ENCODE measurements at regions not wholly inside any gene's neighbourhood (a gene's known extent, or its start where the extent isn't known, plus 50 kb on each side); places are given as distances from the start of the nearest gene placed in this dataset.

DNA sequence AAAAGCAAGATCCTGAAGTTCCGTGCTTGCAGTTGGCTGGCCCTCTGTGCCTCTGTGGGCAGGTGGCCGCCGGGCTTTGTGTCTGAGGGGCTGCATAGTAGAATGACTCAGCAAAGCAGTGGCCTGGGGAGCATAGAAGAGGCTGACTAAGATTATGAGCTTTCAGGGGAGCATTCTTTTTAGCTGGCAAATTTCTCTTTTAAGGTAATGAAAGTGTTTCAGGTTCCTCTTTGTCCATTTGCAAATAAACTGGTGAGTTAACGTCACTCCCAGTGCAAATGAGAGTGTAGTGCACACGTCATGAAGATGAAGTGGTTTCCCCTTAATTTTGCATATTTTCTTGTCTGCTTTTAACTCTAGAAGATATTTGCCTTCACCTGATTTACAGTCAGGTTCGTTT is 98.6 kb downstream of the BCL2L11 start:
- Histone ChIP-seq H3K27ac (no peak overlapping the region), H3K27me3 (replicated peaks; ENCODE audit: insufficient read depth) (no peaks in the 10 kb centered on the region), H3K9me2 (ENCODE audit: insufficient read depth) (no peaks in the 10 kb centered on the region), H3K4me3 (no peak overlapping the region), H2AFZ (no peak overlapping the region), H3K4me2 (ENCODE audit: unreplicated experiment) (no peak overlapping the region), H3K36me3 (ENCODE audit: low read depth) (peaks cover 3% of the 10 kb centered on the region), H3K9me3 (ENCODE audit: low read depth) (peaks cover 5% of the 10 kb centered on the region), H3F3A (ENCODE audit: insufficient read depth) (no peaks in the 10 kb centered on the region), H3K9ac (no peak overlapping the region), H4K20me1 (ENCODE audit: insufficient read depth) (no peaks in the 10 kb centered on the region), H3K4me1 (ENCODE audit: insufficient read depth) (no peaks in the 10 kb centered on the region), H3K79me2 (ENCODE audit: insufficient read depth) (no peaks in the 10 kb centered on the region)
- in situ Hi-C loops (cut with MboI), result no loop called here
- TF ChIP-seq EZH2 (IDR thresholded peaks at IDR 0.05; ENCODE audit: insufficient read depth, poor library complexity, severe bottlenecking) (no peak), EZH2phosphoT487 (IDR thresholded peaks at IDR 0.05; ENCODE audit: insufficient read depth, low read depth) (no peak)
- WGBS, 2 experiments (ENCODE audit: low coverage in 1 of 2, low lambda C conversion rate in 2 of 2, missing lambda C conversion rate in 2 of 2), result 95% methylated on average over 6 of the region's 6 CpGs
- DNase-seq, result no peak

DNA sequence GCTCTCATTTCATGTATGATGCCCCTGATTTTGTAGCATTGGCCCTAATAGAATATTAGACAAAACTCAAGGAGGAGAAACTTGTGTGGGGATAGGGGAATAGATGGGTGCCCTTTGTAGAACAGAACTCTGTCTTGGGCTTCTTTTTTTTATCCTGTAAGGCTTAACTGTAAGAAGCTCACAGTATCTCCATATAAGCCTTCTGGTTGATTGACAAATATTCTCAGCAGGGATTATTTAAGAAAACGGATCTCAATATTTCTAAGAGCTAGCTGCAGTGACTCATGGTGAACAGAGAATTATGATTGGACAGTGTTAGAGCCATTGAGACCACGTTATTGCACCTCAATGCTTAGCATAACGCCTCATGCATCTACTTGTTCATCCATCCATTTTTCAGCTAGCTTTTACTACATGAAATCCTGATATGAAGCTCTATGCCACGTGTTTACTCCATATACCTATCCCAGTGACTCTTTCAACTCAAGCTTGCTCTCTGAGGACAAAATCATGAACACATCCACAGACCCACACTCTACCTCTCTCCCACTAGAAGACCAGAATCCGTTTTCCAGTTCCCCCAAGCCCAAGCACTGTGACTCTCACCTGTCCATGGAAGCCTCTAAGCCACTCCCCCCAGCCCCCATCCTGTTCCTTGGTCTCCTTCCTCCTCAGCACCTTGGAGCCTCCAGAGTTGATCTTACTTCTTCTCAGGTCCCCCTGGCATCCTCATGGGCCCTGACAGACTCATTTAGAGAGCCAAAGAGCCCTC is 99.2 kb downstream of the BCL2L11 start:
- no peaks in the 10 kb centered on the region for H4K20me1 ChIP-seq (ENCODE audit: insufficient read depth)
- no peaks in the 10 kb centered on the region for H3F3A ChIP-seq (ENCODE audit: insufficient read depth)
- no peaks in the 10 kb centered on the region for H3K27me3 ChIP-seq (replicated peaks; ENCODE audit: insufficient read depth)
- WGBS, 2 experiments (ENCODE audit: low coverage in 1 of 2, low lambda C conversion rate in 2 of 2, missing lambda C conversion rate in 2 of 2), result 98% methylated on average over 5 of the region's 5 CpGs
- H3K79me2 ChIP-seq (ENCODE audit: insufficient read depth), result no peaks in the 10 kb centered on the region
- H3K27ac ChIP-seq, result no peak overlapping the region
- in situ Hi-C loops (cut with MboI), result no loop called here
- H3K9me3 ChIP-seq (ENCODE audit: low read depth), result no peaks in the 10 kb centered on the region
- no peak overlapping the region for H3K4me2 ChIP-seq (ENCODE audit: unreplicated experiment)
- H3K36me3 ChIP-seq (ENCODE audit: low read depth), result no peaks in the 10 kb centered on the region
- no peak overlapping the region for H2AFZ ChIP-seq
- no peak overlapping the region for H3K4me3 ChIP-seq
- no peak overlapping the region for H3K9ac ChIP-seq
- H3K9me2 ChIP-seq (ENCODE audit: insufficient read depth), result no peaks in the 10 kb centered on the region
- TF ChIP-seq EZH2 (IDR thresholded peaks at IDR 0.05; ENCODE audit: insufficient read depth, poor library complexity, severe bottlenecking), result no peak
- TF ChIP-seq EZH2phosphoT487 (IDR thresholded peaks at IDR 0.05; ENCODE audit: insufficient read depth, low read depth), result no peak
- no peak for DNase-seq
- H3K4me1 ChIP-seq (ENCODE audit: insufficient read depth), result no peaks in the 10 kb centered on the region

DNA sequence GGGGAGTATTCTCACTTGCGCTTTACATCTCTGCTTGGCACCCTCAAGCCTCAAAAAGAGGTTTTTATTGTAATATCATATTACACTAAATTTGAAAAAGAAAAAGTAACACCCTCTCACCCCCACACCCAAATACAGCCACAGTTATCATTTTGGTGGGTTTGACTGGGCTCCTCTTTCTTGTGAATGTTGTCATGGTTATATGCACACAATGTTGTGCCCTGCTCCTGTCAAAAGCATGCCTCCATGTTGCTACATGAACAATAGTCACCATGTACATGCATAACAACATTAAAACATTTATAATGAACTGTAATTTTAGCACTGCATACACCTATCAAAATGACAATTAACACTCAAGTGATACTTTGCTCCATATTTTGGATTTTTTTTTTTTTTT is 100.2 kb downstream of the BCL2L11 start:
- Histone ChIP-seq H3K9me2 (ENCODE audit: insufficient read depth) (no peaks in the 10 kb centered on the region), H3K79me2 (ENCODE audit: insufficient read depth) (no peaks in the 10 kb centered on the region), H3K4me3 (no peak overlapping the region), H3K4me2 (ENCODE audit: unreplicated experiment) (no peak overlapping the region), H3K9ac (no peak overlapping the region), H4K20me1 (ENCODE audit: insufficient read depth) (no peaks in the 10 kb centered on the region), H3K36me3 (ENCODE audit: low read depth) (no peaks in the 10 kb centered on the region), H2AFZ (no peak overlapping the region), H3K27ac (no peak overlapping the region), H3K4me1 (ENCODE audit: insufficient read depth) (no peaks in the 10 kb centered on the region), H3F3A (ENCODE audit: insufficient read depth) (0 out of 2 replicates have a peak, but pooled peaks cover 3% of the 10 kb centered on the region), H3K9me3 (ENCODE audit: low read depth) (no peaks in the 10 kb centered on the region), H3K27me3 (replicated peaks; ENCODE audit: insufficient read depth) (no peaks in the 10 kb centered on the region)
- in situ Hi-C loops (cut with MboI), result no loop called here
- DNase-seq, result no peak
- WGBS, 2 experiments (ENCODE audit: low coverage in 1 of 2, low lambda C conversion rate in 2 of 2, missing lambda C conversion rate in 2 of 2), result 100% methylated on average over 1 of the region's 1 CpG
- TF ChIP-seq EZH2phosphoT487 (IDR thresholded peaks at IDR 0.05; ENCODE audit: insufficient read depth, low read depth) (no peak), EZH2 (IDR thresholded peaks at IDR 0.05; ENCODE audit: insufficient read depth, poor library complexity, severe bottlenecking) (no peak)

DNA sequence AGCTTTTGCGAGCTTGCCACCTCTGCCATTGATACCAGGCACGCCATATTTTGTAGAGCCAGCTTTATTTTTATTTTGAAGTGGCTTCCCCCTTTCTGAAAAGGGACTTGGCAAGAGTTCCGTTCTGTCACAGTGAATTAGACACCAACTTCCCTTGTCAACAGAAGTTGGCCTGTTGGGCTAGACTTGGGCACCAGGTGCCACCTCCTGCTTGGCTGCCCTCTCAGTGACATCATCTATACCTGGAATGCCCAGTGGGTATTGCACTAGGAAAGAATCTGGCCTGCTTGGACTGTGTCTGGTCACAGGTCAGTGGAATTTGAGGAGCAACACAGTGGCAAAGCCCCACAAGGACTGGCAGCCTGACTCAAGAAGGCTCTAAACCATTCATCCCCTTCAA is 101.0 kb downstream of the BCL2L11 start:
- no peak overlapping the region for H3K4me2 ChIP-seq (ENCODE audit: unreplicated experiment)
- no peak overlapping the region for H3K9ac ChIP-seq
- H3K27ac ChIP-seq, result no peak overlapping the region
- in situ Hi-C loops (cut with MboI), result no loop called here
- TF ChIP-seq EZH2 (IDR thresholded peaks at IDR 0.05; ENCODE audit: insufficient read depth, poor library complexity, severe bottlenecking), result no peak
- TF ChIP-seq EZH2phosphoT487 (IDR thresholded peaks at IDR 0.05; ENCODE audit: insufficient read depth, low read depth), result no peak
- no peaks in the 10 kb centered on the region for H3K27me3 ChIP-seq (replicated peaks; ENCODE audit: insufficient read depth)
- H3K79me2 ChIP-seq (ENCODE audit: insufficient read depth), result no peaks in the 10 kb centered on the region
- H3K4me3 ChIP-seq, result no peak overlapping the region
- no peaks in the 10 kb centered on the region for H3K36me3 ChIP-seq (ENCODE audit: low read depth)
- H3F3A ChIP-seq (ENCODE audit: insufficient read depth), result peaks cover 10% of the 10 kb centered on the region; the same call in 1 of the 2 replicates
- no peaks in the 10 kb centered on the region for H3K9me3 ChIP-seq (ENCODE audit: low read depth)
- no peaks in the 10 kb centered on the region for H4K20me1 ChIP-seq (ENCODE audit: insufficient read depth)
- 89 to 97% methylated on average over 3 of the region's 3 CpGs for WGBS, 2 experiments (ENCODE audit: low coverage in 1 of 2, low lambda C conversion rate in 2 of 2, missing lambda C conversion rate in 2 of 2)
- no peaks in the 10 kb centered on the region for H3K9me2 ChIP-seq (ENCODE audit: insufficient read depth)
- peaks cover 3% of the 10 kb centered on the region for H3K4me1 ChIP-seq (ENCODE audit: insufficient read depth)
- DNase-seq, result no peak
- H2AFZ ChIP-seq, result no peak overlapping the region

Measured in GM23248 (cell line).